K562 (cell line): ENCODE measurements at regions not wholly inside any gene's neighbourhood (a gene's known extent, or its start where the extent isn't known, plus 50 kb on each side); places are given as distances from the start of the nearest gene placed in this dataset.

Experiments
- CCAR2 ChIP-seq: fragments of 200-400 bp; formaldehyde crosslinking; IDR thresholded peaks from 2 replicates; pipeline ENCODE4 v1.6.1; 2017; ENCODE audit warnings: mild to moderate bottlenecking, low read depth, low read length
- CTCF ChIP-seq, 3 experiments: IDR thresholded peaks in 2 of 3; conservative IDR thresholded peaks in 1 of 3; 2 replicates each; pipeline ENCODE4 v1.5.1; 2011 to 2012; ENCODE audit warnings: low read length in 3 of 3, mild to moderate bottlenecking in 3 of 3, control low read depth in 2 of 3, improper control_type of control experiment in 1 of 3, inconsistent platforms in 1 of 3, low read depth in 1 of 3, mixed read lengths in 1 of 3, moderate library complexity in 1 of 3; ENCODE audit not compliant: insufficient read depth in 2 of 3

GRCh38 chr5:163383754-163384153, 53.6 kb upstream of the CCNG1 start:
- TF ChIP-seq CTCF (IDR thresholded peaks at IDR 0.05 in 2 of 3, conservative IDR thresholded peaks at IDR 0.05 in 1 of 3; ENCODE audit: insufficient read depth in 2 of 3, low read depth in 1 of 3, low read length in 3 of 3) (no peak), CCAR2 (no peak)
